HG02938 (cell line): ENCODE measurements at regions not wholly inside any gene's neighbourhood (a gene's known extent, or its start where the extent isn't known, plus 50 kb on each side); places are given as distances from the start of the nearest gene placed in this dataset.
A peak's percentile ranks its signal among the peaks of the same experiment; 100 is the strongest.
"Not testable (repeated sequence)": the region's sequence is repeated elsewhere in the genome, so short reads cannot be mapped to it uniquely, and the experiment has no call there.

Source experiments
- ATAC-seq: cut with Tn5 transposase; IDR thresholded peaks from one replicate; pipeline ENCODE4 v1.9.1; 2021; ENCODE audit warnings: mild to moderate bottlenecking, moderate library complexity; ENCODE audit not compliant: unreplicated experiment

DNA sequence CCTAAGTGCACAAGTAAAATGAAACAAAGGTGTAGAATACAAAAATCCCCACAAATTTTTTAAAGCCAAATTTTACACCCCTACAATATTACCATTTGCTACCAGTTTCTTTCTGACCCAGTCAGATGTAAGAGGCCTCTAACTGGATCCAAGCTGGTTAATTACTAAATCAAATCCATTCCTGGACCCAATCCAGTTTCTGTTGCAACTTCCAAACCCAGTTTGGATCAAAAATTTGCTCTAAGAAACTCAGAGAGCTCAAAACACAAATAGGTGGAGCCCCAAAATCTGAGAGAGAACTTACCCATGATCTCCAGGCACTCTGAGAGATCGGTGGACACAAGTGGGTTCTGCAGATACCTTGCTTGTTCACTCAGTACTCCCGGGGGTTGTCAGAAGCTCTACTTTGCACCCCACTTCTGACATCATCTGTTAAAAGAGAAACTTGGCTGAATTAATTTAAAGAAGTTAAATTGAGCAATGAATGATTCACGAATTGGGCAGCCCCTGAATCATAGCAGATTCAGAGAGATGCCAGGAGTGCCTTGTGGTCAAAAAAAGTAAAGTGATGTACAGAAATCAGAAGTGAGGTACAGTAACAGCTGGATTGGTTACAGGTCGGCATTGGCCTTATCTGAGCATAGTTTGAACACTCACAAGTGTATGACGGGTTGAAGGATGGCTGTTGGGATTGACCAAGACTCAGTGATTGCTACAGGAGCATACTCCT is 448.0 kb downstream of the KCNT2 start:
- no peak for ATAC-seq

DNA sequence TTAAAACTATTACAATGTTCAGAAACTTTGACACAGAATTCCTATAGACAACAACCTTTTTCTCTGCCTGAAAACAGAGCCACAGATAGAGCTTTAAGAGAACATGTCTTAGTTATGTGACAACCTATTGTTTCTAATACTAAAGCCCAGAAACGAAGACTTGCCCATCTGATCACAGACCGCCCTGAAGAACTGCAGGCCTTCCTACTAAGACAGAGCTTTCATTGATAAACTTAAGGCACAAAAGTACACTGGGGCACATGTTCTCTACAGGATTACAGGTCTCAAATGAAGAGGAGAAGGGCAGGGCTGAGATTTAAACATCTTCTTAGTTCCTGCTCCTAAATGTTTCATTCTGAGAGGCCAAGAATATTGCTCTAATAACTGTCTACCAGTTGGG is 452.7 kb downstream of the KCNT2 start:
- ATAC-seq: no peak

- no peak for ATAC-seq
These were observed 455.3 kb downstream of the KCNT2 start for GRCh38 chr1:196152975-196153374.

DNA sequence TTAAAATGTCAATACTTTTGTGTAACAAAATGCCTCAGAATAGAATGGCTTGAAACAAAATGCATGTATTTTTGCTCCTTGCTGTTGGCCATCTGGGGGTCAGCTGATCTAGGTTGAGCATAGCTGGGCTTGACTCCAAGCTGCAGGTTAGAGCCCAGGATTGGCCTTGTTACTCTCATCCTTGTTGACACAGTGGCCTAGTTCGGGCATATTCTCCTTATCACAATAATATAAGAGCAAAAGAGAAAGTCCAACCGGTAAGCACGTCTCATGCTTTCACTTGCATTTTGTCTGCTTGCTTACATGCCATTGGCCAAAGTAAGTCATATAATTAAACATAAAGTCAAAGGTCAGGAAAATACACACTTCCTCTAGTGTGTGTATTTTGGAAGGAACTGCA is 456.2 kb downstream of the KCNT2 start:
- no peak for ATAC-seq

GRCh38 chr1:196148367-196148970 is 459.8 kb downstream of the KCNT2 start:
- peak; percentile 60 for ATAC-seq

DNA sequence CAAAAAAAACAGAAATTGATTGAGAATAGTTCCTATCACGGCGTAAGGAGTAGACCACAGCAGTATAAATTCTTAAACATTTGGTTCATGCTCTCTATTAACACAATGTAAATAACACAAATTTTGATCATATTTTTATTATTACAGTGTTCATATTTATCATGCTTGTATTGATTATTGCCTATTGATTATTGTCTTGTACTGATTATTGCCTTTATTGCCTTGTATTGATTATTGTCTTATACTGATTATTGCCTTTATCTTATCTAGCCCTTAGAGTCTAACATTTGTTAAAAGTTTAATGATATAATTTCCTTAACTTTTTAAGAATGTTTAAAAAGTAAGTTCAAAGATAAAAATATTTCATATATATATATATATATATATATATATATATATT is 460.7 kb downstream of the KCNT2 start:
- ATAC-seq: no peak

- ATAC-seq: not testable (repeated sequence)
These were observed 463.1 kb downstream of the KCNT2 start for GRCh38 chr1:196145151-196145550.

DNA sequence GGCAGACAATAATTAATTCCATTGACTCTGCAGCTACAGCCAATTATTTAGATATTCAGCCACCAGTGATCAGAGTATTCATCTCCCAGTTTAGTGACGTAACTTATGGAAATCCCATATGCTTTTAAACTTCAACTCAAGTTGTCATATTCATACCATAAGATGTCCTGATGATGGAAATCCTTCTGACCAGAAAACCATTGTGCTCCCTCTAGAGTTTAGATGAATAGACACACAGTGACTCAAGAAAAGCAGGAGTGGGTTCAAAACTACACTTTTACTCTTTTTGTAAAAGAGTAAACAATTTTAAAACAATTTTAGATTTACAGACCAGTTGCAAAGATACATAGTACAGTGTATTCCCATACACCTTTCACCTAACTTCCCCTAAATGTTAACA is 463.7 kb downstream of the KCNT2 start:
- ATAC-seq: no peak

GRCh38 chr1:196143602-196144342 is 464.5 kb downstream of the KCNT2 start:
- ATAC-seq: no peak

GRCh38 chr1:196142111-196142640 is 466.1 kb downstream of the KCNT2 start:
- ATAC-seq: no peak

- no peak for ATAC-seq
These were observed 471.8 kb downstream of the KCNT2 start for GRCh38 chr1:196136396-196136795.

DNA sequence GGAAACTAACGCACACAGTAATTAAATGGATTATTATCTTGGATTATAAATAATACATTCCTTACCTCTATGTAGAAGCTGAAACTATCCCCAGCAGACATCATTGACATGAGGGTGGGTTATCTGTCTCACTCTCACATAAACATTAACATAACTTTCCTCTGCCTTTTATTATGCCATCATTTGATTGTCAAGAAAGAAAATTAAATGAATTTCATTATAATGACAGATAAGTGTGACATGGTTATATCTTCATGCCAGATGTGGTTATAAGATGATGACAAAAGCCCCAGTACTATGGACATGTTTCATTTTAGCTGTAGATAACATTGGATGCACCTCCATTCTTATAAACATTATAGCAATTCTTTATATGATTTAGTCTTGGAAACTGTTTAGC is 476.5 kb downstream of the KCNT2 start:
- ATAC-seq: no peak

- ATAC-seq: no peak
These were observed 479.4 kb downstream of the KCNT2 start for GRCh38 chr1:196128835-196129234.

DNA sequence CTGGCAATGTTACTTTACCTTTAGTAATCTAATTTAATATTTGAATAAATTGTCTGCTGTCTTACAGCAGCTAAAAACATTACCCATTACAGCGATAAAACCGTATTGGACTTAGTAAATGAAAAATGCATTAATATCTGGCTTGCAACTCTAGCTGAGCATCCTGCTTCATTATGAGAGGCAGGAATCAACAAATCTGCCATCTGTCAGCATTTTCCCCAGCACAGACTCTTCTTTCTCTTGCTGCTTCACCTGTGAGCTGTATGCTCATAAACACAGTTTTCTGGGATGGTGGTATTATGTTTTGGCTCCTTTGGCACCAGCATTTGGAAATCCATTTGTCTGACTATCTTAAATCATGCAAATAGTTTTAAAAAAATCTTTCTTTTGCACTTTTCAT is 487.1 kb downstream of the KCNT2 start:
- ATAC-seq: no peak

- no peak for ATAC-seq
These were observed 492.6 kb downstream of the KCNT2 start for GRCh38 chr1:196115646-196116045.

GRCh38 chr1:196114193-196114592 is 494.0 kb downstream of the KCNT2 start:
- ATAC-seq: no peak

GRCh38 chr1:196108990-196109389 is 499.2 kb downstream of the KCNT2 start:
- not testable (repeated sequence) for ATAC-seq

DNA sequence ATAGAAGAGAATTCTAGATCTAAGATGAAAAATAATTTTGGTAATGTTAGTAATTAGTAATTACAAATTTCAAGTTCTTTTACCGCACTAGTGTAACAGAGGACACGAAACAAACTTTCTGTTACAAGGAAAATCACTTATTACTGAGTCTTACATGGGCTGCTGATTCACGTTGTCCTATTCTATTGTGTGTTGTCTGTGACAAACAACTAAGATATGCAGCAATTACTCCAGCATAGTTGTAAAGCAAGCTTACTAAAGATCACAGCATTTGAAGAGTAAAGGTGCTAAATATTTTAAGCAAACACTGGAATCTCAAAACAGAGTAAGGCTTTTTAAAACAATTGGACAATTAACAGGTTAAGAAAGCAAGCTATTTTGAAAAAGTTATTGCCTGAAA is 502.3 kb downstream of the KCNT2 start:
- no peak for ATAC-seq

DNA sequence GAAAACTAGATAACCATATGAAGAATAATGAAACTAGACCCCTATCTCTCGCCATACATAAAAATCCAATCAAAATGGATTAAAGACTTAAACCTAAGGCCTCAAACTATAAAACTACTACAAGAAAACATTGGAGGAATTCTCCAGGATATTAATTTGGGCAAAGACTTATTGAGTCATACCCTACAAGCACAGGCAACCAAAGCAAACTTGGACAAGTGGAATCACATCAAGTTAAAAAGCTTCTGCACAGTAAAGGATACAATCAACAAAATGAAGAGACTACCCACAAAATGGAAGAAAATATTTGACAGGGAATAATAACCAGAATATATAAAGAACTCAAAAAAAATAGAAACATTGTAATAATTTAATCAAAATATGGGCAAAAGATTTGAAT is 505.4 kb downstream of the KCNT2 start:
- ATAC-seq: no peak

DNA sequence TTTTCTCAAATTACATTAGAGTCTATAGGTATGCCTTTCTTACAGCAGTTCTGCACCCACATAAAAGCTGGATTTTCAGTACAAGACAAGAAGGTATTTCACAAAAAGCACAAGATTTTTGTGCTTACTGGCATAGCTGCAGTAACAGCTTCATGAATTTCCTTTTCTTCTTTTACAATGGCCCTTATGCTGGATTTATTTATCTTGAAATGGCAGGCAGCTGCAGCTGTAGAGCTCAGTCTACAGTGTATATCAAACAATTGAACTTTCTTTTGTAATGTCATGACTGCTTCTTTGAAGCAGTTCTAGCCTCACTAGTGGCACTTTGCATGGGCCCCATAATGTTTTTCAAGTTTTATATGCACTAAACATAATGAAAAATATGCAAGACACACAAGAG is 510.2 kb downstream of the KCNT2 start:
- ATAC-seq: no peak

DNA sequence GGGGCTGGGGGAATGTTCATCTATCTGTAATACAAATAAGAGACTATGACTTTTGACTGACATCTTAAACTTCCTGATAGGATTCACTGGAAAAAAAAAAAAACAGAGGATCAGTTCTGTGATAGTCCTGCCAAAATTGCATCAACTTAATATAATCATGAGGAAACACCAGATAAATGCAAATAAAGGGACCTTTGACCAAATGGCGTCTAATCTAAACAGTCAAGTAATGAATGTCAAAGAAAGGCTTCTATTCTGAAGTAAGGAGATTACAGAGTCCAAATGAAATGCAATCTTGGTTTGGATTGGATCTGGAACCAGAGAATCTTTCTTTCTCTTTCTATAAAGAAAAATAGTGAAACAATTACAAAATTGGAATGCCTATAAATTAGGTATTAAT is 513.4 kb downstream of the KCNT2 start:
- no peak for ATAC-seq
